Activated B cell treated with CpG ODN at 0.5 μM for 24 hours (primary cell): ENCODE measurements at regions not wholly inside any gene's neighbourhood (a gene's known extent, or its start where the extent isn't known, plus 50 kb on each side); places are given as distances from the start of the nearest gene placed in this dataset.
"Not testable (repeated sequence)": the region's sequence is repeated elsewhere in the genome, so short reads cannot be mapped to it uniquely, and the experiment has no call there.

ENCODE experiments used
- ATAC-seq: fragments of 200-7000 bp; cut with Tn5 transposase; one replicate; pipeline ENCODE4 v1.10.0; 2021; ENCODE audit warnings: low read depth, mild to moderate bottlenecking, moderate library complexity
- CTCF ChIA-PET: fragments of 350-600 bp; sonication (Branson Sonifier 250); formaldehyde crosslinking; loops from one replicate; lab custom pipeline; 2021; ENCODE audit warnings: antibody characterized with exemption; lab: Charles Lee
- POLR2A ChIA-PET: fragments of 350-600 bp; sonication (Branson Sonifier 250); formaldehyde crosslinking; loops from one replicate; lab custom pipeline; 2021; ENCODE audit warnings: antibody characterized with exemption; lab: Charles Lee
- DNase-seq: peaks from one replicate; pipeline ENCODE4 v3.0.0; 2022
- H3K27ac Mint-ChIP-seq: one replicate; pipeline ENCODE4 v1.8.0; 2020; ENCODE audit warnings: mixed read lengths
- H3K27me3 Mint-ChIP-seq: one replicate; pipeline ENCODE4 v1.8.0; 2021; ENCODE audit warnings: mixed read lengths
- H3K36me3 Mint-ChIP-seq: one replicate; pipeline ENCODE4 v1.8.0; 2021; ENCODE audit warnings: low read depth, mixed read lengths
- H3K4me1 Mint-ChIP-seq: one replicate; pipeline ENCODE4 v1.8.0; 2021; ENCODE audit warnings: mixed read lengths
- H3K4me3 Mint-ChIP-seq: one replicate; pipeline ENCODE4 v1.8.0; 2020; ENCODE audit warnings: mild to moderate bottlenecking, mixed read lengths
- H3K9me3 Mint-ChIP-seq: one replicate; pipeline ENCODE4 v1.8.0; 2020; ENCODE audit warnings: mixed read lengths
- intact Hi-C: fragments of 100-400 bp; cut with micrococcal nuclease; formaldehyde crosslinking; loops from one replicate; pipeline ENCODE4 v1.15.1; 2024
- TF ChIP-seq, protein P1 (sequence below): fragments of 200-600 bp; IDR thresholded peaks from one replicate; pipeline ENCODE4 v1.8.0; 2022; ENCODE audit warnings: antibody characterized with exemption, mild to moderate bottlenecking

GRCh38 chr13:86253497-86253896, 454.3 kb upstream of the SLITRK6 start:
- intact Hi-C loops = not testable (repeated sequence)

DNA sequence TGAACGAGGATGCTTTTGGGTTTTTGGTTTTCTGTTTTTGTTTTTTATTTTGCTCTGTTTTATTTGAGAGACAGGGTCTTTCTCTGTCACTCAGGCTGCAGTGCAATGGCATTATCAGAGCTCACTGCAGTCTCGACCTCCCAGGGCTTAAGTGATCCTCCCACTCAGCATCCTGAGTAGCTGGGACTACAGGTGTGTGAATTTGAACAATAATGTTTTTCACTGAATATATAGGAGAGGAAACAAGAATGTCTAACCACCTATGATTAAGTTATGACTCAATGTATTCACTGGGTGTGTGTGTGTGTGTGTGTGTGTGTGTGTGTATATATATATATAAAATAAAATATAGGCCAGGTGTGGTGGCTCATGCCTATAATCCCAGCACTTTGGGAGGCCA, 456.6 kb upstream of the SLITRK6 start:
- H3K27me3 Mint-ChIP-seq = not testable (repeated sequence)

More at GRCh38 chr13:86253497-86253896, 454.3 kb upstream of the SLITRK6 start:
- H3K27me3 Mint-ChIP-seq, DNase-seq, ATAC-seq, CTCF ChIA-PET, H3K27ac Mint-ChIP-seq, H3K9me3 Mint-ChIP-seq, H3K4me1 Mint-ChIP-seq, H3K36me3 Mint-ChIP-seq, POLR2A ChIA-PET, H3K4me3 Mint-ChIP-seq: not testable (repeated sequence)

GRCh38 chr13:86269511-86269910, 470.3 kb upstream of the SLITRK6 start:
- DNase-seq (no peak), ATAC-seq (no peak)
- TF ChIP-seq, protein P1, sequence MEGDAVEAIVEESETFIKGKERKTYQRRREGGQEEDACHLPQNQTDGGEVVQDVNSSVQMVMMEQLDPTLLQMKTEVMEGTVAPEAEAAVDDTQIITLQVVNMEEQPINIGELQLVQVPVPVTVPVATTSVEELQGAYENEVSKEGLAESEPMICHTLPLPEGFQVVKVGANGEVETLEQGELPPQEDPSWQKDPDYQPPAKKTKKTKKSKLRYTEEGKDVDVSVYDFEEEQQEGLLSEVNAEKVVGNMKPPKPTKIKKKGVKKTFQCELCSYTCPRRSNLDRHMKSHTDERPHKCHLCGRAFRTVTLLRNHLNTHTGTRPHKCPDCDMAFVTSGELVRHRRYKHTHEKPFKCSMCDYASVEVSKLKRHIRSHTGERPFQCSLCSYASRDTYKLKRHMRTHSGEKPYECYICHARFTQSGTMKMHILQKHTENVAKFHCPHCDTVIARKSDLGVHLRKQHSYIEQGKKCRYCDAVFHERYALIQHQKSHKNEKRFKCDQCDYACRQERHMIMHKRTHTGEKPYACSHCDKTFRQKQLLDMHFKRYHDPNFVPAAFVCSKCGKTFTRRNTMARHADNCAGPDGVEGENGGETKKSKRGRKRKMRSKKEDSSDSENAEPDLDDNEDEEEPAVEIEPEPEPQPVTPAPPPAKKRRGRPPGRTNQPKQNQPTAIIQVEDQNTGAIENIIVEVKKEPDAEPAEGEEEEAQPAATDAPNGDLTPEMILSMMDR = no peak
- no peaks in the 10 kb centered on the region for H3K9me3 Mint-ChIP-seq
- CTCF ChIA-PET = no interaction called here
- no peaks in the 10 kb centered on the region for H3K36me3 Mint-ChIP-seq
- H3K4me1 Mint-ChIP-seq = no peaks in the 10 kb centered on the region
- H3K27me3 Mint-ChIP-seq = no peaks in the 10 kb centered on the region
- intact Hi-C loops = no loop called here
- POLR2A ChIA-PET = no interaction called here
- no peak overlapping the region for H3K27ac Mint-ChIP-seq
- no peak overlapping the region for H3K4me3 Mint-ChIP-seq

More for the DNA sequence above, 456.6 kb upstream of the SLITRK6 start:
- CTCF ChIA-PET, DNase-seq, H3K4me1 Mint-ChIP-seq, H3K9me3 Mint-ChIP-seq, POLR2A ChIA-PET, H3K36me3 Mint-ChIP-seq, H3K4me3 Mint-ChIP-seq, intact Hi-C loops, H3K27ac Mint-ChIP-seq, ATAC-seq: not testable (repeated sequence)

- ATAC-seq (no peak), DNase-seq (no peak)
- no peaks in the 10 kb centered on the region for H3K27me3 Mint-ChIP-seq
- H3K9me3 Mint-ChIP-seq = peaks cover 3% of the 10 kb centered on the region
- intact Hi-C loops = no loop called here
- POLR2A ChIA-PET = no interaction called here
- no peaks in the 10 kb centered on the region for H3K4me1 Mint-ChIP-seq
- no peaks in the 10 kb centered on the region for H3K36me3 Mint-ChIP-seq
- CTCF ChIA-PET = no interaction called here
- no peak overlapping the region for H3K4me3 Mint-ChIP-seq
- no peak overlapping the region for H3K27ac Mint-ChIP-seq
- TF ChIP-seq, protein P1 = no peak
Measured at GRCh38 chr13:86282442-86282841, 483.2 kb upstream of the SLITRK6 start.

DNA sequence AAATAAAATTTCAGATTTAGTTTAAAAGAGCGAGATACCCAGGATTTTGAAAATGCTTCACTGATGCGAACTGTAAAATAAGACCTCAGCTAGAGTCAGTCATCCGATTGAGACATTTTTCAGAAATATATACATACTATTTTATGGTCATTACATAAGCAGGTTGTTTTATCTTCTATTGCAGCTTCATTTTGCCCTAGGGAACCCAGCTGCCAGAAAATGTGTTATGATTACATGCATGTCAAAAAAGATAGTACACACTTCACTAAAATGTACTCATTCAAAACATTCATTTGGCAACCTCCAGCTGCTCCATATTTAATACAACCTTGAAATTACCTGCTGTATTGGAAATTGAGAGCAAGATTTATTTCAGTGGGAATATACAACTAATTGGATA, 483.8 kb upstream of the SLITRK6 start:
- TF ChIP-seq, protein P1 = no peak
- ATAC-seq (no peak), DNase-seq (no peak)
- intact Hi-C loops = no loop called here
- ChIA-PET POLR2A (no interaction called here), CTCF (no interaction called here)
- H3K36me3 Mint-ChIP-seq = no peaks in the 10 kb centered on the region
- H3K27ac Mint-ChIP-seq = no peak overlapping the region
- H3K27me3 Mint-ChIP-seq = no peaks in the 10 kb centered on the region
- H3K4me3 Mint-ChIP-seq = no peak overlapping the region
- no peaks in the 10 kb centered on the region for H3K9me3 Mint-ChIP-seq
- H3K4me1 Mint-ChIP-seq = no peaks in the 10 kb centered on the region

DNA sequence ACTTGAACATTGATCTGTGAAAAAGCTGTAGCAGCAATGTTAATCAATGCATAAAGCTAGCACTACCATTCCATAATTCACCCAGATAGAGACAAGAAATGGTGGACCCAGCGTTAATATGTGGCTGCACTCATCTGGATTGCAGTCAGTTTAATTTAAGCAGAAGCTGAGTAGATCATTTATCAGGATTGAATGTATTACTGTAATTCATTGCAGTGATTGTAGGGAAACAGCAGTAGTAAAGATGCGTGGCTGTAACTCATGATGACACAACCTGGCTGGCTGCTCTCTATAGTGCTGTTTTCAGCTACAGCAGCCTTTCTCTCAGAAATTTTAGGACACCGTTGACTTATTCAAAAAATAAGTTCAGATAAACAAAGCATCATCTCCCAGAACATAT, 499.5 kb upstream of the SLITRK6 start:
- Mint-ChIP-seq H3K9me3 (peaks cover 2% of the 10 kb centered on the region), H3K27me3 (no peaks in the 10 kb centered on the region), H3K4me1 (no peaks in the 10 kb centered on the region), H3K36me3 (no peaks in the 10 kb centered on the region), H3K27ac (no peak overlapping the region), H3K4me3 (no peak overlapping the region)
- intact Hi-C loops = no loop called here
- DNase-seq (no peak), ATAC-seq (no peak)
- CTCF ChIA-PET = no interaction called here
- TF ChIP-seq, protein P1 = no peak
- POLR2A ChIA-PET = no interaction called here
